HG03060 (cell line): ENCODE measurements at regions not wholly inside any gene's neighbourhood (a gene's known extent, or its start where the extent isn't known, plus 50 kb on each side); places are given as distances from the start of the nearest gene placed in this dataset.
"Not testable (repeated sequence)": the region's sequence is repeated elsewhere in the genome, so short reads cannot be mapped to it uniquely, and the experiment has no call there.

Experiments used
- ATAC-seq: cut with Tn5 transposase; IDR thresholded peaks from one replicate; pipeline ENCODE4 v1.9.1; 2021; ENCODE audit warnings: low read depth, moderate number of reproducible peaks; ENCODE audit not compliant: unreplicated experiment

DNA sequence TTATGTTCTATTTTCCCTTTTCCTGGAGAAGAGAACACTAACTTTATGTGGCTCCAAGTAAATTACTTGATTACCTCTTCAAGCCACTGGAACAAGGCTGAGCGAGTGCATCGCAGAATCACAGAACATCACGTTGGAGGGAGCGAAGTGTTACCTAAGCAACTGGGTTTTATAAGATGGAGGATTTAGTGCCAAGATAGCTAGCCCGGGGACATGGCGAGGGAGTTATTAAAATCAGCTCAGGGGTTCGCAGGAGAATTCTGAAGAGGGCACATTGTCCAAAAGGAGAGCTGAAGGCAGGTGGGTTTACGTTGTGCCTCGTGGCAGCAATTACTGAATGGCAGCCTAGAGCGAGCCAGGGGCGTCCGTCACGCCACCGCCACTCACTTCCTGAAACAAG, 563.2 kb upstream of the ADAMTS16 start:
- ATAC-seq: no peak

DNA sequence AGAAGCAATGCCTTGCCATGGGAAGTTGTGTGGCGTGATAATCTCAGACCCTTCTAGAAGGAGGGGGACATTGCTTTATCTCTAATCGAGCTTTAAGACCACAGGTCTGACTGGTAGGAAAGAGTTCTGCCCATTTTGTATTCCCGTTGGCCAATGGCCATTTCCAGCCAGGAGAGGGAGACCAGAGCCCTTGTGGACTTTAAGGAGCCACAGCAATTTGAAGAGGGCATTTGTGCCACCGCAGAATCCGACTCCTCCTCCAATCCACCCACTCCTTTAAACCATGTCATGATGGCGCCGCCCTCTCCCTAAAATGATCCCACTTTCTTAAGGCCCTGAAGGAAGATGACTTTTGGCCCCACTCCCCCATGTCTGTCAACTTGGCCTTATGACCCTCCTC, 560.5 kb upstream of the ADAMTS16 start:
- ATAC-seq: no peak

GRCh38 chr5:4580772-4581171, 559.4 kb upstream of the ADAMTS16 start:
- no peak for ATAC-seq

- ATAC-seq: no peak
Observed at GRCh38 chr5:4581289-4581688, 558.8 kb upstream of the ADAMTS16 start.

DNA sequence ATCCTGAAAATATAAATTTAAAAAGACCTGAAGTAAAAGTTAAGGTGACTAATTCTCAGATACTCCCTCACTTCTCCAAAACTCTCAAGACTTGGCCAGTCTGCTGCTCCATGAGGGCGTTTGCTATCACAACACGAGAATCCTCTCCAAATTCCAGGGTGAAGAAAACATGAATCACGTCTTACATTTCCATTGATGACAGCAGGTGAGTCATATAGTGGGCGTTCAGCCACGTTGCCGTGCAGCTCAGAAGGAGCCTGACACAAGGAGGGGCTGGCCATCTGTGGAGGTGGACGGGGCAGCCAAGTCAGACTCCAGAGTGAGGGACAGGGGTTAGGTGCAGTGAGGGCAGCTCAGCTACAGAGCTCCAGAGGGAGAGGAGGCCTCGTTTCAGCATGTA, 555.1 kb upstream of the ADAMTS16 start:
- ATAC-seq: no peak

DNA sequence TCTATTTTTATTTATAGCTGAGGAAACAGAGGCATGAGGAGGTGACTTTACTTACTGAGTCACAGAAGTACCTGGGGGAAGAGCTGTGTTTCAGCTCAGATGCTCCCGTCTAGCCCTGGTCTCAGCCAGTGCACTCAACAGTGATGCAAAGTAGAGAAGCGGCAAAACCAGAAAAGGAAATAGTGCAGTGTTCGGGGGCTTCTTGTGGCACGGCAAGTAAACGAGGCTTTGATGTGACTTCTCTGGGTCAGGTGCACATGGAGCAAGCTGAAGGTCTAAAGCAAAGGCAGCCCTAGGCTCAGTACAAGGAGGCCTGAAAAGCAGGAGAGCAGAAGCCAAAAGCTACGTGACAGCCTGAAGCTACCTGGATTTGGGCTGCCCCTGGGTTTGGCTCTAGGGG, 526.7 kb upstream of the ADAMTS16 start:
- no peak for ATAC-seq

GRCh38 chr5:4614088-4614487, 526.0 kb upstream of the ADAMTS16 start:
- ATAC-seq: no peak

- not testable (repeated sequence) for ATAC-seq
Observed at GRCh38 chr5:4615369-4615768, 524.8 kb upstream of the ADAMTS16 start.

GRCh38 chr5:4625206-4625896, 514.8 kb upstream of the ADAMTS16 start:
- ATAC-seq: no peak

DNA sequence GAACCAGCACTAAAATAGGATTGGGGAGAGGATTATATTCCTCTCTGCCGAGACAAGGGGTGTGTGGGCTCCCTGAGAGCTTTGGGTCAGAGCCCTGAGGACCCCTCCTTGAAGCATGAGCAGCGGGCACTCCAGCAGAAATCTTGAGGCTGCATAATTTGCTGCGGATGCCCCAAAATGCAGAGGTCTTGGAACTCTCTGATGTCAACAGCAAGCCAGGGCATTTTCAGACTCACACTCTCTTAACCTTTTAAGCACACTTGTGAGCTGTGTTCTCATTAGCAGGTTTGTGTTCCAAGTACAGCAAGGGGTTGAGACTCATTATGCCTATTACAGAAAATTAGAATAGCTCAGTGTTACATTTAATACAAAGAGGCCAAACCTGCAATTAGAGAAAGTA, 513.0 kb upstream of the ADAMTS16 start:
- no peak for ATAC-seq

DNA sequence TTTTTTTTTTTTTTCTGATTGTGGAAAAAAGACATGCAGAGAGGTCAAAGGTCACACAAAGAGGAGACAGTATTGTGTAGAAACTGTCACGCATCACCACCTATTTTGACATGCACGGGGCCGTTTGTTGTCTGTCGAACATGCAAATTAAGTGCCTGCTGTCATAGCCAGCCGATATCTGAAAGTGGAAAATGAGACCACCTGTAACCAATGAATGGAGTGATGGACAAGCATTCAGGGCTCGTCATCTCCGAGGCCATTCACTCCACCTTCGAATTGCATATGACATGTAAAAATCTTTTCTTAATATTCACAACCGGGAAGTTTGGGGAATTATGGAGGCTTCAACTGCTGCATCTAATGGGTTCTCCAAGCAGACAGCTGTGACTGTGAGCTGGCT, 512.2 kb upstream of the ADAMTS16 start:
- no peak for ATAC-seq

- no peak for ATAC-seq
Observed at GRCh38 chr5:4628645-4629385, 511.3 kb upstream of the ADAMTS16 start.

DNA sequence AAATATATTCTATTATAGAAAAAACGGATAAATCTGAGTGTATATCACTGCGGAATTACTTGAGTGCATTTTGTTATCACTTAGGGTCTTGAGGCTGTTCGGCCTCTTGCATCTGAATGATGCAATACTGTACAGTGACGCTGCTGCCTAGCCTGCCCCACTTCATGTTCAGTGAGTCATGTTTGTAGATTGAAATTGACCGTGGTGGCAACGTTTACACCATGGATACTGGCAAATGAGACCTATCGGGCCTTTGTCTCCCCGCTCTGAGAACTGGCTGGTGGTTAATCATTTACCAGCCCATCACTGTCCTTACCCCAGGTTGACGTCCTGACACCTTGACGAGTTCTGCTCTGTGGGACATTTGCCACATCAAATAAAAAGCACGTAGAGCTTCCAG, 510.1 kb upstream of the ADAMTS16 start:
- ATAC-seq: no peak

DNA sequence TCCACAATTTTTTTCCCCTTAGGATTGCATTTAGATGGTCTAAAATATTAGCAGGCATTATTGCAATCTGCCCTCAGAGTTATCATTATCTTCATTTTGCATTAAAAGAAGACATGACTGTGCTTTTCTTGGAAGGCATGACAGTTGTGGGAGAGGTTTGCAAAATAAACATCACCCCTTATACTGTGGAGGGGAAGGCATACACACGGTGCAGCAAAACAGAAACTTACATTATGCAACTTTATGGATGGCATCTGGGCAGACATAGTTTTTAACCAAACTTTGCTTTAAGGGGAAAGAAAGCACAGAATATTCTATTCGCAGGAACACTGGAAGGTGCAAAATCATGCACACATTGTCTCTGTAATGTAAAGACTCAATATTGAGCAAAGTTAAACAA, 505.8 kb upstream of the ADAMTS16 start:
- ATAC-seq: no peak

GRCh38 chr5:4636378-4636777, 503.8 kb upstream of the ADAMTS16 start:
- ATAC-seq: no peak

DNA sequence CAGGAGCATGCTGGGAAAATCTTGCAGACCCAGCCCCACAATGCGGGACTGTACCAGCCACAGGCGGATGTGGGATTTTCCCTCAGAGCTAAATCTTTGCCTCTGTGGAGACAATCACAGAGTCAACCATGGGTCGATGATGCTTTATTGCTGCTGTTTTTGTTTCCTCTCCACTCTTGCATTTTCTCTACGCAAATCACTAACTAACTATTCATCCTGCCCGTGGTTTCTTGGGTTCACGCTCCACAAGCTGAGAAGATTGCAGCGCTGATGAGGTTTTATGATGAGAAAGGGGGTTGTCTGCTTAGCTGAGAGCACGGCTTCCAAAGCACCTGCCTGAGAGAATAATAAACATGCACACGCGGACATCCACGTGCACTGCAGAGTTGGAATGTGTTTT, 500.2 kb upstream of the ADAMTS16 start:
- ATAC-seq: no peak

DNA sequence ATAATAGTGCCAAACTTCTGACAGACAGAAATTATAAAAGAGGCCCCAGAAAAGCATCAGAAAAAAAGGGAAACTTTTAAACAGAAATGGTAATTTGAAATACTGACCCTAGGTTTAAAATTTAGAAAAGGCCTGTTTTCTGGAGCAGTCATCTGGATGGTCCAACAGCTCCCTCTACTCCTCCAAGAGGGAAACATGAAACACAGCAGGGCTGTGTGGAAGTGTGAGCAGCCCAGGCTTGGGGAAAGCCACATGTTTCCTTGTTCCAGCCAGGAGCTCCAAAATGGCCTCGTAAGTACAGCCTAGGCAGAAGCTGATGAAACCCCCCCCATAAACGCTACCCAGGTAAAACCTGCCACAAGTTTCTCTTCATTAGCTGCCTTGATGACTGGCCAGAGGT, 499.3 kb upstream of the ADAMTS16 start:
- ATAC-seq: no peak

GRCh38 chr5:4642525-4642924, 497.6 kb upstream of the ADAMTS16 start:
- ATAC-seq: no peak

GRCh38 chr5:4643190-4643589, 496.9 kb upstream of the ADAMTS16 start:
- ATAC-seq: no peak

DNA sequence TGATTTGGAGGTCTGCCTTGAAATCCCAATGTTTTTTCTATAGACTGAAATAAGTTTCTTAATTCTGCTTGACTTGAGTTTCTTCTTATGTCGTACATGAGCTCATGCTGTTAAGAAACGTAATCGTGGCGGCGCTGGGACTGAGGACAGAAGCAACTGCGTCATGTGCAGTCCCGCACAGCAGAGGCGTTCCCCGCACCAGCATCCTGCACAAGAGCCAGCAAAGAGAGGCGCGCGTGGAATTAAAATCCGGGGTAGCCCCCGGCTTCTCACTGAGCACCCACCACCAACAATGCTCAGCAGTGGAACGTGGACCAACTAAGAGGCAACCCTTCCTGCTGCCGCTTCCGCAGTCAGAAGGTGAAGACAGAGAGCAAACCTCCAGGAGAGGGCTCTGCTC, 496.2 kb upstream of the ADAMTS16 start:
- ATAC-seq: no peak

DNA sequence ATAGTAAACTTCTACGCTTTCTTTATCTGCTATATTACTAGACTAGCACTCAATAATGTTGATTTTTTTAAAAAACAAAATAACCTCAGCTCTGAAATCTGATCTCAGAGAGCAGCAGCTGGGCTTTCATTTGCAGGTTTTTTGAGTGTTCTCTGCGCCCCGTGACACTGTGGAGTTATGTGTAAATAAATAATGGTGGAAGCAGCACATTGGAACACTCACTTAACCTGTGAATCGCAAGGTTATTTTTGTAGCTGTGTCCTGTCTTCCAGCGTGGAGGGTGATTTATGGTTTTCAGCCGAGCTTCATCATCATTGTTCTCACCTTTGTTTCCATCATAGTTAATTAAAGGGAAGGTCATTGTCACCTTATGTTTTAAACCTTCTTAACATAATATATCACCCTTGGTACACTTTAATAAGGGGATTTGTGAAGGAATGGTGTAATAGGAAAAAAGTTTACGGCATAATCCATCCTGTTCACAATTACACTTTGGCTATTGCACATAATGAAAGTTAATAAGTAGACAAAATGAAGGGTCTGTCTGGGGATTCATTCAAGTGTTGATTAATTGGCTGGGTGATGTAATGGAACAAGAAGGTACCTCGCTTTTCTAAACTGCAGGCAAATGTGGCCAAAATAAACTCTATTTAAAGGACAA, 493.3 kb upstream of the ADAMTS16 start:
- no peak for ATAC-seq

DNA sequence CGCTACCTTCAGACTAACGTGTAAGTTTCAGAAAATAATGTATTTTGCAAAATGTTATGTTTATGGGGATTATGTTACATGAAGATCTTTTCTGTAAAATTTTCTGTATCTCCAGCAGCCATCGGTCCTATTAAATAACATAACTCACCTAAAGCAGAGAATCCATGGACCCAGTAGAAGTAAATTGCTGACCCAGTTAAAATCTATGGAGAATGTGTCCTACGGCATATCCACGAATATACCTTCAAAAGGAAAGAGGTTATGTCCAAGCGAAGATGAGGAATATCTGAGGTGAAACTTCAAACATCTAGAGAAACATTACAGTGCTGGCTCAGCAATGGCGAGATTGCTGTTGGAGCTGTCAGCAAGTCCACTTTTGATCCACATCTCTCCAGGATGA, 492.2 kb upstream of the ADAMTS16 start:
- no peak for ATAC-seq
